ENCODE measurements at regions not wholly inside any gene's neighbourhood (a gene's known extent, or its start where the extent isn't known, plus 50 kb on each side); places are given as distances from the start of the nearest gene placed in this dataset.

- Mint-ChIP-seq H3K27ac (no peak overlapping the region), H3K4me3 (ENCODE audit: low read depth) (no peak overlapping the region), H3K9me3 (ENCODE audit: low read depth) (peaks cover 30% of the 10 kb centered on the region), H3K27me3 (no peaks in the 10 kb centered on the region), H3K4me1 (ENCODE audit: low read depth) (no peaks in the 10 kb centered on the region), H3K36me3 (ENCODE audit: insufficient read depth) (no peaks in the 10 kb centered on the region)
- no peak for DNase-seq (ENCODE audit: low spot score, unreplicated experiment)
- TF ChIP-seq CTCF (IDR thresholded peaks at IDR 0.05; ENCODE audit: unreplicated experiment), result no peak
Observed at GRCh38 chr15:23846218-23846617, 159.1 kb upstream of the NDN start.

DNA sequence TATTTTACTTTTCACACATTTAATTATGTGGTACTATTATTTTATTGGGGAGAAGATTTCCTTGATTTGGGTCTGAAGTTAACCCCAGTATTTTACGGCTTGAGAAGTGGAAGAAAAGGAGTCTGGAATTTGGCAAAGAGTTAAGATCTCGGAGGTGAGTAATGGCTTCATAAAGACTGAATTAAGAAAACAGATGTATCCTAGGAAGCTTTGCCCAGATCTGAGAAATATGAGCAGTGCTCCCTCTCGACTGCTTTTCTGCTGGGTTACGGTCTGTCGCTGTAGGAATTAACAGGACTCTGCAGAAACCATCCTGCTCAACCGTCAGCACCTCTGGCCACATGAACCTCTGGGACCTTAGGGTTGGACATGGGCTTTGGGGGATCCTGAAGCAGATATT, 163.6 kb upstream of the NDN start:
- Mint-ChIP-seq H3K27me3 (no peaks in the 10 kb centered on the region), H3K36me3 (ENCODE audit: insufficient read depth) (no peaks in the 10 kb centered on the region), H3K27ac (no peak overlapping the region), H3K4me3 (ENCODE audit: low read depth) (no peak overlapping the region), H3K4me1 (ENCODE audit: low read depth) (no peaks in the 10 kb centered on the region), H3K9me3 (ENCODE audit: low read depth) (peaks cover 11% of the 10 kb centered on the region)
- TF ChIP-seq CTCF (IDR thresholded peaks at IDR 0.05; ENCODE audit: unreplicated experiment), result no peak
- DNase-seq (ENCODE audit: low spot score, unreplicated experiment), result no peak

DNA sequence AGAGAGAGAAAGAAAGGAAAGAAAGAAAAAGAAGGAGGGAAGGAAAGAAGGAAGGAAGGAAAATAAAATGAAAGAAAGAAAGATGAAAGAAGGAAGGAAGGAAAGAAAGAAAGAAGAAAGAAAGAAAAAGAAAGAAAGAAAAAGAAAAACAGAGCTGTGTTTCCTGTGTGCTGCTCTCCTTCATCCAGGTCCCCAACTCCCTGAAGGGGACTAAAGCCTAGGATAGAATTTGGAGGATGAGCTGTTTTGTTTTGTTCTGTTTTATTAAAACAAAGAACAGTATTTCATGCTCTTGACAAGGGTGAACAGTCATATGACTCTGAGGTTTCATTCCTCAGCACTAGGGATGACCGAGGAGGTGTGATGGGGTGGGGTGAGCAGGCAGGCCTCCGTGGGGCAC, 164.8 kb upstream of the NDN start:
- no peak overlapping the region for H3K4me3 Mint-ChIP-seq (ENCODE audit: low read depth)
- DNase-seq (ENCODE audit: low spot score, unreplicated experiment), result no peak
- H3K9me3 Mint-ChIP-seq (ENCODE audit: low read depth), result peaks cover 11% of the 10 kb centered on the region
- no peaks in the 10 kb centered on the region for H3K36me3 Mint-ChIP-seq (ENCODE audit: insufficient read depth)
- peaks cover 1% of the 10 kb centered on the region for H3K4me1 Mint-ChIP-seq (ENCODE audit: low read depth)
- TF ChIP-seq CTCF (IDR thresholded peaks at IDR 0.05; ENCODE audit: unreplicated experiment), result no peak
- H3K27me3 Mint-ChIP-seq, result no peaks in the 10 kb centered on the region
- no peak overlapping the region for H3K27ac Mint-ChIP-seq

DNA sequence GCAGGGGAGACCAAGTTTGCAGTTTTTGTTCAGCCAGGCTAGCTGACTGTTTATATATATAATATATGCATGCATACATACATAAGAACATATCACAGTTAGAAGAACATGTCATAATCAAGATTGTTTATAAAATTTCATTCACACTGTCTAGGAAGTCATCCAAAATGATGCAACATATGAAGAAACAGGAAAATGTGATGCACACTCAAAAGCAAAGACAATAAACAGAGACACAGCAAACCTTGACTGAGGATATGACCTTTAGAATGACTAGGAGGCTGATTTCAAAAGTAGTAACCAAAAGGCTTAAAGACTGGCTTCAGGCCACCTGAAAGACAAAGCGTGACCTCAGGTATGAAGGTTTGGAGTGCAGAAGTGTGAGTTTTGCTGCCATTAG, 166.2 kb upstream of the NDN start:
- no peak for TF ChIP-seq CTCF (IDR thresholded peaks at IDR 0.05; ENCODE audit: unreplicated experiment)
- DNase-seq (ENCODE audit: low spot score, unreplicated experiment), result no peak
- no peak overlapping the region for H3K4me3 Mint-ChIP-seq (ENCODE audit: low read depth)
- H3K27ac Mint-ChIP-seq, result no peak overlapping the region
- H3K4me1 Mint-ChIP-seq (ENCODE audit: low read depth), result peaks cover 1% of the 10 kb centered on the region
- no peaks in the 10 kb centered on the region for H3K36me3 Mint-ChIP-seq (ENCODE audit: insufficient read depth)
- H3K9me3 Mint-ChIP-seq (ENCODE audit: low read depth), result peaks cover 8% of the 10 kb centered on the region
- no peaks in the 10 kb centered on the region for H3K27me3 Mint-ChIP-seq

DNA sequence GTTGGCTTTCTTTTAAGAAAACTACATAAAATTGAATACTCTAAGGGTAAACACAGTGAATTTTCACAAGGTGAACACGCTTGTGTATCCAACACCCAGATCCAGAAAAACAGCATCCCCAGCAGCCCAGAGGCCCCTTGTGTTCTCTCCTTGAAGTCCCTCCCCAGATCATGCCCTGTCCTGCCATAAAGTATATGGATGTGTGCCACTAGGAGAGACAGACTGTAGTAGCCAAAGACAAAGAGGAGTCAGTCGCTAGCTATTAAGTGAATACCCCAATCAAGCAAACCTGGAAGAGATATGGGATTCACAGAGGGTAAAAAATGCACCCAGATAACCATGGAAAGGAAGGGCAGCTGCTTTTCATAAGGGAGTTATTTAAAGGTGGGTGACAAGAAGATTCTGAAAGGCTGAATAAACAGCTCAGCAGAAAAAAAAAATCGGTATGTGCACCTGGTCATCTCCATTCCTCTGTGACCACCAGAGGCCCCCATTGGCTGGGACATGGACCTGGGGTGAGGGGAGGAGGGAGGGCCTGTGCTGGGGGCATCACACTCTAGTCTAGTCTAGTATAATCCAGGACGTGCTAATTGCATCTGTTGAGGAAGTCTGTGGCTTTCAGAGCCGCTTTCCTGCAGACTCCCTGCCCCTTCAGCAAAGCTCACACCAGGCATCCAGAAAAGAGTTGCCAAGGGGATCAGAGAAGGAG, 167.3 kb upstream of the NDN start:
- Mint-ChIP-seq H3K9me3 (ENCODE audit: low read depth) (peaks cover 1% of the 10 kb centered on the region), H3K27me3 (no peaks in the 10 kb centered on the region), H3K36me3 (ENCODE audit: insufficient read depth) (no peaks in the 10 kb centered on the region), H3K4me1 (ENCODE audit: low read depth) (peaks cover 7% of the 10 kb centered on the region), H3K4me3 (ENCODE audit: low read depth) (no peak overlapping the region), H3K27ac (no peak overlapping the region)
- no peak for TF ChIP-seq CTCF (IDR thresholded peaks at IDR 0.05; ENCODE audit: unreplicated experiment)
- DNase-seq (ENCODE audit: low spot score, unreplicated experiment), result no peak

All from progenitor cell of endocrine pancreas (in vitro differentiated cells).